A549 (cell line): ENCODE measurements at regions not wholly inside any gene's neighbourhood (a gene's known extent, or its start where the extent isn't known, plus 50 kb on each side); places are given as distances from the start of the nearest gene placed in this dataset.

Experiments
- CTCF ChIP-seq: fragments of >200 bp; sonication (Bioruptor Twin); formaldehyde crosslinking; IDR thresholded peaks from 3 replicates; pipeline ENCODE4 v1.5.1; 2016
- E2F6 ChIP-seq: IDR thresholded peaks from 2 replicates; pipeline ENCODE4 v1.6.1; 2012; ENCODE audit warnings: low read depth, borderline replicate concordance
- EP300 ChIP-seq, 2 experiments: fragments of >200 bp; sonication (Bioruptor Twin); formaldehyde crosslinking; IDR thresholded peaks; 2 replicates in 1 of 2; 3 replicates in 1 of 2; pipeline ENCODE4 v1.6.1; 2016 to 2017
- POLR2A ChIP-seq: IDR thresholded peaks from 2 replicates; pipeline ENCODE4 v1.6.1; 2012; ENCODE audit warnings: mild to moderate bottlenecking, low read length

GRCh38 chrX:67787196-67787595 lies 243.4 kb downstream of the AR start:
- TF ChIP-seq POLR2A = no peak
- no peak for TF ChIP-seq E2F6
- TF ChIP-seq CTCF = no peak
- no peak for TF ChIP-seq EP300 (IDR thresholded peaks at IDR 0.05)
